NCI-H2196 treated with DMSO at 0.1 percent for 48 hours (cell line): ENCODE measurements at regions not wholly inside any gene's neighbourhood (a gene's known extent, or its start where the extent isn't known, plus 50 kb on each side); places are given as distances from the start of the nearest gene placed in this dataset.
"Not testable (repeated sequence)": the region's sequence is repeated elsewhere in the genome, so short reads cannot be mapped to it uniquely, and the experiment has no call there.

Experiments
- DNase-seq: peaks from one replicate; lab custom pipeline; 2025; ENCODE audit not compliant: unreplicated experiment; lab: John Stamatoyannopoulos, UW

DNA sequence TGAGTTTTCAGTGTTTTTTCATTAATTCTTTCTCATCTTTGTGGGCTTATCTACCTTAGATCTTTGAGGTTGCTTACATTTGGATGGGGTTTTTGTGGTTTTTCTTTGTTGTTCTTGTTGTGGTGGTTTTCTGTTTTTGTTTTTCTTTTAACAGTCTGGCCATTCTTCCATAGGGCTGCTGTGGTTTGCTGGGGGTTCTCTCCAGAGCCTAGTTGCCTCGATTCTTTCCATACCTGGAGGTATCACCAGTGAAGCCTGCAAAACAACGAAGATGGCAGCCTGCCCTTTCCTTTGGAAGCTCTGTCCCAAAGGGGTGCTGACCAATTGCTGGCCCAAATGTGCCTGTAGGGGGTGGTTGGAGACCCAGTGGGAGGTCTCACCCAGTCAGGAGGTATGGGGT lies 168.6 kb upstream of the CLNK start:
- no peak for DNase-seq

DNA sequence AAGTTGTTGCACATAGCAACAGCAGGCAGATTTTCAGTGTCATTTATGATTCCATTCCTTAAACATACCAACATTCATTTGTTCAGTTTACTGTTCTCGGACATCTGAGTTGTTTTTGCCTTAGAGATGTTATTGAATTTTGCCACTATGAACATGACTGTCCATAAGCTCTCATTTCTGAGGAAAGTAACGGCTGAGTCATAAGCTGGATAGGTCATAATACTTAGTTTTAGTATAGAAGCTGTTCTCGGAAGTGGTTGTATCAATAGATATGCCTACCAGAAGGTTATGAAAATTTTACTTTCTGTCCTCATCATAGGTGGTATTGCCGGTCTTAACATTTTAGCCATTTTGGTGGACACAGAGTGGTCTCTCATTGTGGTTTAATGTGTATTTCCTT lies 157.1 kb upstream of the CLNK start:
- no peak for DNase-seq

DNA sequence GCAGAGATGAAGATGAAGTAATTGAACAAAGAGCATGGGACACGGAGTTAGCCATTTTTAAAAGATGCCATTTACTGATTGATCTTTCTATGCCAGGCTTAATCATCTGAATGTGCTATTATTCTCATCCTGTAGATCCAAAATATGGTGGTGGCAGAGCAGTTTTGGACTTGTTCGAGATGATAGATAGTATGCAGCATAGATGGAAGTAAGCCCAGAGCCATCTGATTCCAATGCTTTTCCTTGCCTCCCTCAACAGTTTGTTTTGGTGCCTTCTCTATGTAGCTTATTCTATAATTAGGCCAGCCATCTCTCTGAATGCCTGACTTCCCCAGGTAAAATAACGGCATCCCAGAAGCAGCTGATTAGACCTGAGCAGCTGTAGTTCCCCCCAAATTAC lies 152.6 kb upstream of the CLNK start:
- DNase-seq = no peak

DNA sequence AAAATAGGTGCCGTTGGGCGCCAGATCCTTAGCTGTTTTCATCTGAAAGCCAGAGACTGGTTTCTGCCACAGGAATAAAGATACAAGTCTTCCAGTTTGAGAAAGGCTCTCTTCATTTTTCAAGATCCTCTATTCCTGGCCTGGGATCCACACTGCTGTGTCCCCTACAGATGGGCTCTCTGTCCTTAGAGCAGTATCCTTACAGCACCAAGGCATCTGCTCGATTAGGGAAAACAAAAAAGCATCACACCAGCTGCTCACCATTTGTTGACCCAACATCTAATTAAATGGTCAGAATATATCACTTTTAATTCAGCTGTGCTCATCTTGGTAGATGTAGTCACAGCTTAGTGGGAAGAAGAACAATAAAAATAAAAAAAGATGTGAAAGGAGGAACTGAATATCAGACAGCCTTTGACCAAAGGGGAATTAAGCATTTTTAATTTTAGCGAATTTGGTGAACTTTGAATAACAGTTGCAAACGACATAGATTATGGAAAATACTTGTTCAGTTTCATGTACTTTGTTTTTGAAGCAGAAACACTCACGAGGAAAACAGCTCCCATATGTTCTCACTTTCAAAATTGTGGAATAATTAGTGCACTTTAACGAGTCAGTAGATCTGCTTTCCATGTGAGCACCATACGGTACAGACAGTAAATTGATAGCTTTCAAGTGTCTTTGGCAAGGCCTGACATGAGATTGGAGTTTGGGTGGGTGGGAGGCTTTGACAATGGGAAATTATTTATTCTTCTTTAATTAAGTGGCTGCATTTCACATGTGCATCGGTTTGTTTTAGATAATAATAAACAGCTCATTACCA lies 148.4 kb upstream of the CLNK start:
- DNase-seq = no peak

DNA sequence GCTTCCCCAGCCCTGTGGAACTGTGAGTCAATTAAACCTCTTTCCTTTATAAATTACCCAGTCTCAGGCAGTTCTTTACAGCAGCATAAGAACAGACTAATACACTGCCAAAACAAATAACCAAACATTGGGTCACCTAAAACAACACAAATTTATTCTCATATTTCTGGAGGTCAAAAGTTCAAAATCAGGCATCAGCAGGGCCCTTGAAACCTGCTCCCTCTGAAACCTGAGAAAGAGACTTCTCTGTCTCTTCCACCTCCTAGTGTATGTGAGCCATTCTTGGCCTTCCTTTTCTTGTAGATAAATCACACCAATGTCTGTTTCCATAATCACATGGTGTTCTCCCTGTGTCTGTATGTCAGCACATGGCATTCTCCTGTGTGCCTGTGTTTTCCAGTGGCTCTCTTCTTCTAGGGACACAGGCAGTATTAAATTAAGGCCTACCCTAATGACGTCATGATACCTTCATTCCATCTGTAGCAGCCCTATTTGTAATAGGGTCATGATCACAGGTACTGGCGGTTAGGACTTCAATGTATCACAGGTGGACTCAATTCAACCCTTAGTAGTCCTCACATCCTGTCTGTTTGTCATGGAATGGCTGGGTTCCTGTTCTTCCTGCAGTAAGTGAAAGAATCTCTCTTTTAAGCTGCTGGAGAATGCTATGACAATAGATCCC lies 147.3 kb upstream of the CLNK start:
- DNase-seq = peak; percentile 25

DNA sequence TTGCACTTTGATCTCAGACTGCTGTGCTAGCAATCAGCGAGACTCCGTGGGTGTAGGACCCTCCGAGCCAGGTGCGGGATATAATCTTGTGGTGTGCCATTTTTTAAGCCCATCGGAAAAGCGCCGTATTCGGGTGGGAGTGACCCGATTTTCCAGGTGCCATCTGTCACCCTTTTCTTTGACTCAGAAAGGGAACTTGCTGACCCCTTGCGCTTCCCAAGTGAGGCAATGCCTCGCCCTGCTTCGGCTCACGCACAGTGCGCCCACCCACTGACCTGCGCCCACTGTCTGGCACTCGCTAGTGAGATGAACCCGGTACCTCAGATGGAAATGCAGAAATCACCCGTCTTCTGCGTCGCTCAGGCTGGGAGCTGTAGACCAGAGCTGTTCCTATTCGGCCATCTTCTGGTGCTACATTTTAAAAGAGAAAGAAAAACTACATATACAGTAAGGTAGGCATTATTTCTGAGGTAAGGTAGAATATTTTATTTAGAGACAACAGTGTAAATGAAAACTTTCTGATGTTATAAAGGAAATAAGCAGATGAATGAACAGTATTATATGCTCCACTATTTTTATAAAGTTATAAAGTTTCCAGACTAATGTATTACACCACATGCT lies 144.5 kb upstream of the CLNK start:
- DNase-seq = not testable (repeated sequence)

DNA sequence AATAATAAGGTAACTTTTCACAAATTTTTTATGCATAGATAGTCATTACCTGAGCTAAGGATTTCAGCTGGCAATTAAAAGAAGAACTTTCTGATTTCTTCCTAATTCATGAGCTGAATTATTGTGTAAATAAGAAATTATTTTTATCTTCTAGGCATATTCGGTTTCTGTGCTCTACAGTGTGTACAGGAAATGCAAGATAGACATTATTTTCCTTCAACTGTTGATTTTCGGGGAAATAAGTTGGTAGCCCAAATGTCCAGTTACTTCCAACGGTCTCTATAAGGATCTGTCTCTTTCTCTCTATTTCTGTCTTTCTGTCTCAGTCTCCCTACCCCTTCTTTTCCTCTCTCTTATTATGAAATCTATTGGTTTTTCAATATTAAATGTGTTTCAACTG lies 137.3 kb upstream of the CLNK start:
- DNase-seq = no peak

DNA sequence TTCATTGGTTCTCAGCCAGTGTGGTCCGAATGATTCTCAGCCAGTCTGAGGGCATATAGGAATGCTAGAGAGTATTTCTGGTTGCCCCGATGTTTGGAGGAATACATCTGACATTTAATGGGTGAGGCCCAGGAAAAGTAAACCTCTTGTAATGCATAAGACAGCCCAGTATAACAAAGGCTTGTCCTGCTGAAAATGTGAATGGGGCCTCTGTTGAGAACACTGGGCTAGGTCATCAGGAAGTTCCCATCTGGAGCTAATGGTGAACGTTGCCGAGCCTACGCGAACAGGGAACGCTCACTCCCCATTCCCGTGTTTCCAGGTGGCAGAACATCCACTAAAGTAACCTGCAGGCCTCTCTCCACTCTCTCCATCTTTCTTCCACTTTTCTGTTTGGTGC lies 132.0 kb upstream of the CLNK start:
- no peak for DNase-seq

DNA sequence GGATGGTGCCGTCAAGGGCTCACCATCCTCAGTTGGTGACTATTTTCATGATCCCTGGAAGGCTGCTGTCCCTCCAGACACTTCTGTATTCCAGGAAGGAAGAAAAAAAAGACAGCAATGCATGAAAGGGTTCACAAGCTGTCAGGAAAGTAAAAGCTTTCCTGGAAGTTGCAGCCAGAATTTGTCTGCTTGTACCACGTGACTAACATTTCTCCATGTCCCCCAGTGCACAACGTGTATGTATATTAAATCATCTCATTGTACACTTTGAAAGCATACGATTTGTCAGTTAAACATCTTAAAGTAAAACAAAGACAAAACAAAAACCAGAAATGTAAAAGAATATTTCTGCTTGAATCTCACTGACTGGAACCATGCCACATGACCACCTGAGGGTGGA lies 127.4 kb upstream of the CLNK start:
- DNase-seq = no peak

DNA sequence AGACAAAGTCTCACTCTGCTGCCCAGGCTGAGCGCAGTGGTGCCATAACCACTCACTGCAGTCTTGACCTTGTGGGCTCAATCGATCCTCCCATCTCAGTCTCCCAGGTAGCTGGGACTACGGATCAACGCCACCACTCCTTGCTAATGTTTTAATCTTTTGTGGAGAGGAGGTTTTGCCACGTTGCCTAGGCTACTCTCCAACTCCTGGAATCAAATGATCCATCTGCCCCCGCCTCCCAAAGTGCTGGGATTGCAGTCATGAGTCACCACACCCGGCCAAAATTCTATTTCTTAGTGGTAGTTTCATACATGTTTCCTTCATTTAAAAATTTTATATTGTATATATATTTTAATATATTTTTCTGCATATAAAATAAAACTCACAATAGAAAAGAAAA lies 125.8 kb upstream of the CLNK start:
- no peak for DNase-seq

DNA sequence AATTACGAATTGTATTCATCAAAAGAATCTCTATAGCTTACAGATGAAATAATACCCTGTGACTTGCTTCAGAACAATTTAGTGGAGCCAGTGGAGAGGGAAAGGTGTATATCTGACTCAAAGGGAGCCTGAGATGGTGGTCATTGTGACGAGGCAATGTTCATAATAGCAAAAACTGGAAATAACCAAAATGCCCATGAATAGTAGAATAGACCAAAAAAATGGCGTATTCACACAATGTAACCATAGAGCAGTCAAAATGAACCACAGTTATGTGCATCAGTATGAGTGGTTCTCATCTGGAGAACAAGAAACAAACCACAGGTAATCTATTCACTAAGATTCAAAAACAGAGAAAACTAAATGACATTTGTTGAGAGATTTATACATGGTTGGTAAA lies 125.3 kb upstream of the CLNK start:
- no peak for DNase-seq

DNA sequence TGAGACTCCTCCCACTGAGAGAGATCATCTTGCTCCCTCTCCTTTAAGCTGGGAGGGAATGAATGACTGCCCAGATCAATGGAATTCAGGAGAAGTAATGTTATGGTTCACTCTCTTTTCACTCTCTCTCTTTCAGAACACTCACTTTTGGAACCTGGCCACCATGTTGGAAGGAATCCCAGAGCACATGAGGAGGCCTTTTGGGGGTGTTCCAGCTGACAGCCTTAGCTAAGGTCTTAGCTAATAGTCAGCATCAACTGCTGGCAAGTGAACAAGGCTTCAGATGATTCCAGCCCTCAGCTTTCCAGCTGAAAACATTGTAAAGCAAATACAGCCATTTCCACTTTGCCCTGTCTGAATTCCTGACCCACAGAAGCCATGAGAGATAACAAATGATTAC lies 124.0 kb upstream of the CLNK start:
- DNase-seq = peak; percentile 69

DNA sequence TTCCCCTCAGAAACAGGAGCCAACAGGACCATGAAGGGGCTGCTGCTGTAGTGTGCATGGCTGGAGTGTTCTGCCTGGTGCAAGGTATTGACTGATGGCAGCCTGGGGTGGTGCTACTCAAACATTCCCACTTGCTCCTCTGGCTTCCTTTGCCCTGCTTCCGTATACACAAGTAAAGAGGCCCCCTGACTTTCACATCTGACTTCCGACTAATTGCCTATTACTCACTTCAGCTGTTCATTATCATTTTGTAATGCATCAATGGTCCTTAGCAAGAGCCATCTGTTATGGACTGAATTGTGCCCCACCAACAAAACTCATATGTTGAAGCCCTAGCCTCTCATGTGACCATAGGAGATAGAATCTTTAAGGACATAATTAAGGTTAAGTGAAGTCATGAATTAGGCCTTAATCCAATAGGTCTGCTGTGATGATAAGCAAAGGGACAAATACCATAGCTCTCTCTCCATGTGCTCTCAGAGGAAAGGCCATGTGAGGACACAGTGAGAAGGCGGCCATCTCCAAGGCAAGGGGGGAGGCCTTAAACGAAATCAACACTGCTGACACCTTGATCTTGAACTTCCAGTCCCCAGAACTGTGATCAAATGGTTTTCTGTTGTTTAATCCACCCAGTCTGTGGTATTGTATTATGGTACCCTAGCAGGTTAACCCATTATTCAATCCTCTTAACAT lies 122.5 kb upstream of the CLNK start:
- no peak for DNase-seq

DNA sequence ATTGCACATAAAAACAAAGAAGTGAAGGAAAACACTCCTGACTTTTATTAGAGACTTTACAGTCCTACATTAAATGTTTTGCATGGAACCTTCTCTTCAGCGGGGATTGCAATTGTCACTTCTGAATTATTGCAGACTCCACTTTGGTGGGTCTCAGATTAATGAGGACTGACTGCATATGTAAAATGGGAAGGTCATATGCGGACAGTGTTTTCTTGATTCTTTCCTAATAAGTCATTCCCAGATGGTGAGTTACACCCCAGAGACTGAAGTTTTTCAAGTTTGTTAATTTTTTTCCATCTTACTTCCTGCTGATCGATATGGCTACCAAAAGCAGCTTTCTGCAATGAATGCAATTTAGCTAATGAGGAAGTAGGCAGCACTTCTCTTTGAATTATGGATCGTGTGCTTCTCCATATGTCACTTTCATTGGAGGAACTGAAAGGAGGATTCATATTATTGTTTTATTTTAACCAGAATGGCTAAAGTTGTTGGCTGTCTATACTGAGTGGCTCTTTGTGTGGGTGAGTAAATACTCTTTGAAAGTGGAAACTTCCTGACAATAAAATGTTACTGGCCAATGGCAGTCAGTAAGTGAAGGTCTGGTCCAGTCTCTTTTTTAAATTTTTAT lies 119.3 kb upstream of the CLNK start:
- no peak for DNase-seq

DNA sequence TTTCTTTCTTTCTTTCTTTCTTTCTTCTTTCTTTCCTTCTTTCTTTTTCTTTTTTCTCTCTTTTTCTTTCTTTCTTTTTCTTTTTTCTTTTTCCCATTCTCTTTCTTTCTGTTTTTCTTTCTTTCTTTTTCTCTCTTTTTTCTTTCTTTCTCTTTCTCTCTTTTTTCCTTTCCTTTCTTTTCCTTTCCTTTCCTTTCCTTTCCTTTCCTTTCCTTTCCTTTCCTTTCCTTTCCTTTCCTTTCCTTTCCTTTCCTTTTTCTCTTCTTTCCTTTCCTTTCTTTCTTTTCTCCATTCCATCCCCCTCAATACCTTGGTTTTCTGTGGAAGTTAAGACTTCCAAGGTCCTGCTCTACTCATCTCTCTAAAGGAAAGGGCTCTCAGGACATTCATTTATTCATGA lies 102.8 kb upstream of the CLNK start:
- no peak for DNase-seq

DNA sequence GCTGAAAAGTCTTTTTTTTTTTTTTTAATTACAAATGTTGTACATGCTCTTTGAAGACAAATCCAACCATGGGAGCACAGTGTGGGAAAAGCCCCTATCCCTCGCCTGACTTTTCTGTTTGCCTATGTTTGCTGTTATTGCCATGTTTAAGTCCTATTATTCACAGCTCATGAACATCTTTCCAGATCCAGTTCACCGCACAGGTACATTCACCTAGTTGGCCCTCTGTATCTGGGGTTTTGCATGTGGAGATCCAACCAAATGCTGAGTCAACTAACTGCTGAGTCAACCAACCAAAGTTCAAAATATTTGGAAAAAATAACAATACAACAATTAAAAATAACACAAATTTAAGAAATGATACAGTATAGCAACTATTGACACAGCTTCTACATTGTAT lies 100.1 kb upstream of the CLNK start:
- no peak for DNase-seq

DNA sequence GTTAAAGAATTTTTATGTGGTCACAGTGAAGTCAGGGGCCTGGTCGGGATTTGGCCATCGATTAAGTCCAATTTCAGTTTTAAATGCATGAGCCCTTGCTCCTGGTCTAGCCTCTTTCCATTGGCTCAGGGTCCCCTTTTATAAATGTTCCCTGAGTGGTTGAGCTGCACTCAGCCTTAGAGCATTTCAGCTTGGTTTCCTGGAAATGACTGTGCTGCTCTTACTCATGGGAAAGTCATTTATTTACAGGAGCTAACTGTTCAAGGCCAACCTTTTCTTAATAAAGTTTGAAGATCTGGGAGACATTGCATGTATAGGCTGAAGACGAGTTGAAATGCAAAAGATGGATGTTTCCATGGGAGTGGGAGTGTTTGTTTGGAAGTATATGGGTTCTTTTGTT lies 98.8 kb upstream of the CLNK start:
- no peak for DNase-seq

DNA sequence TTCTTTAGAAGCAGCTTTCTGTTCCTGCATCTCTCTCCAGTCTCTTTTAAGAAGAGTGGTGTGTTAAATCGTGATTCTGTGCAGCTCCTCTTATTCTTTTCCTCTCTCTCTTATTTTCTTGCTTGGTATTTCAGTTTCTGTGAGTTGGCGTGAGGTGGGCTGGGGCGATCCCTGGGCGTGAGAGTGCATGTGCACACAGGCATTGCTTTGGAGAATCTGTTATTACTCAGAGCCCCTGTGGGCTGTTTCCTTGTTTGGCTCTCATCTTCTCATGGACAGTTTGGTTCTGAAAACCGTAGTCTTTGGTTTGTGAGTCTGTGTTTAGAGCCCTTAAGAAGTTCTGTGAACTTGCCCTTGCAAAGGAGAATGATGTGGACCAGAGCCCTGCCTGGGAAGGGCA lies 97.2 kb upstream of the CLNK start:
- DNase-seq = no peak

DNA sequence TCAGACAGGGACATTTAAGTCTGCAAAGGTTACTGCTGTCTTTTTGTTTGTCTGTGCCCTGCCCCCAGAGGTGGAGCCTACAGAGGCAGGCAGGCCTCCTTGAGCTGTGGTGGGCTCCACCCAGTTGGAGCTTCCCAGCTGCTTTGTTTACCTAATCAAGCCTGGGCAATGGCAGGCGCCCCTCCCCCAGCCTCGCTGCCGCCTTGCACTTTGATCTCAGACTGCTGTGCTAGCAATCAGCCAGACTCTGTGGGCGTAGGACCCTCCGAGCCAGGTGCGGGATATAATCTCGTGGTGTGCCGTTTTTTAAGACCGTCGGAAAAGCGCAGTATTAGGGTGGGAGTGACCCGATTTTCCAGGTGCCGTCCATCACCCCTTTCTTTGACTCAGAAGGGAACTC lies 96.2 kb upstream of the CLNK start:
- DNase-seq = not testable (repeated sequence)

DNA sequence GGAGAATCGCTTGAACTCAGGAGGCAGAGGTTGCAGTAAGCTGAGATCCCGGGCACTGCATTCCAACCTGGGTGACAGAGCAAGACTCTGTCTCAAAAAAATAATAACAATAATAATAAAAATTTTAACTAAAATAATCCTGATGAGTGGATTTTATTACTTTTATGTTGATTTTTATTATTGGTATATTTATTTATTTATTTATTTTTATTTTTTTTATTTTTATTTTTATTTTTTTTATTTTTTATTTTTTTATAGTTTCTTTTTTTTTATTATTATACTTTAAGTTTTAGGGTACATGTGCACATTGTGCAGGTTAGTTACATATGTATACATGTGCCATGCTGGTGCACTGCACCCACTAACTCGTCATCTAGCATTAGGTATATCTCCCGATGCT lies 90.6 kb upstream of the CLNK start:
- not testable (repeated sequence) for DNase-seq

DNA sequence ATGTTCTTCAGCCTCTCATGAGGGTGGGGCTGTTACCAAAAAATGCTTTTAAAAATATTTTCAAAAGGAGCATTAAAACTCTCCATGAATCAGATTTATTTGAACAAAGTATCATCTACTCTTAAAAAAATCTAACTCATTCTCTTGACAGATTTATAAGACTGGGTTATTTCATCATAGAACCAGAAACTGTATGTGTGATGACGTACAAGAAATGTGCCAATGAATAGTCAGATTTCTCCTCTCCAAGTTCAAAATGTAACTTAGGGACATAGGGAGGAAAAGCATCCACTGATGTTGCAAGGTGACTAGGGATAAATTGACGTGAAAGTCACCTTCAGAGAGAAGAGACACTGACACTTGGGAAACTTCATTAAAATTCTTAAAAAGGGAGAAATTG lies 89.1 kb upstream of the CLNK start:
- DNase-seq = no peak
